Endothelial cell of umbilical vein (primary cell): ENCODE measurements at regions not wholly inside any gene's neighbourhood (a gene's known extent, or its start where the extent isn't known, plus 50 kb on each side); places are given as distances from the start of the nearest gene placed in this dataset.

ENCODE experiments used
- BruUV-seq: library from RNA; stranded (reverse); fragments of 400-500 nt; replicated peaks from 2 replicates; lab custom pipeline; 2021; lab: Mats Ljungman, UMichigan
- CTCF ChIA-PET: fragments of 300-600, 350-600 bp; sonication (Branson Sonifier 250); formaldehyde crosslinking; loops from one replicate; lab custom pipeline; 2021; ENCODE audit warnings: antibody characterized with exemption, inconsistent platforms; lab: Charles Lee
- POLR2A ChIA-PET: fragments of 300-600, 350-600 bp; sonication (Branson Sonifier 250); formaldehyde crosslinking; loops from one replicate; lab custom pipeline; 2021; ENCODE audit warnings: antibody characterized with exemption, inconsistent platforms; lab: Charles Lee
- DNase-seq: peaks from one replicate; pipeline ENCODE4 v3.0.0-alpha.2; 2011; ENCODE audit warnings: low read depth, low spot score
- FAIRE-seq: peaks from 2 replicates; lab custom pipeline; 2011; peaks lifted over from hg19 to GRCh38; lab: Jason Lieb, UNC
- H2AFZ ChIP-seq: 2 replicates; pipeline ENCODE4 v1.6.0; 2012; ENCODE audit warnings: low read depth, low read length, control low read depth, inconsistent platforms
- H3K27ac ChIP-seq: 2 replicates; pipeline ENCODE4 v1.5.1; 2011; ENCODE audit warnings: low read depth, mild to moderate bottlenecking, control low read depth, low read length, moderate library complexity; ENCODE audit not compliant: insufficient read depth
- H3K27me3 ChIP-seq, 2 experiments: 2 replicates each; pipeline versions ENCODE4 v1.6.0 to v1.6.1; 2011; ENCODE audit warnings: low read length in 2 of 2, mixed read lengths in 1 of 2; ENCODE audit not compliant: control insufficient read depth in 2 of 2, insufficient read depth in 2 of 2
- H3K36me3 ChIP-seq, 2 experiments: 2 replicates in 1 of 2; 3 replicates in 1 of 2; pipeline ENCODE4 v1.5.1; 2011; ENCODE audit warnings: low read length in 2 of 2, mild to moderate bottlenecking in 1 of 2, moderate library complexity in 1 of 2; ENCODE audit not compliant: control insufficient read depth in 2 of 2, insufficient read depth in 2 of 2; ENCODE audit errors: extremely low read depth in 1 of 2
- H3K4me1 ChIP-seq: 3 replicates; pipeline ENCODE4 v1.5.1; 2011; ENCODE audit warnings: mild to moderate bottlenecking, low read length; ENCODE audit not compliant: control insufficient read depth, insufficient read depth; ENCODE audit errors: extremely low read depth
- H3K4me2 ChIP-seq: 2 replicates; pipeline ENCODE4 v1.6.1; 2011; ENCODE audit warnings: low read length, control low read depth, mixed read lengths; ENCODE audit not compliant: insufficient read depth
- H3K4me3 ChIP-seq, 3 experiments: fragments of 200-600 bp in 1 of 3; sonication (generic), shearing (Covaris generic) in 1 of 3; replicated peaks in 1 of 3; 2 replicates each; pipeline ENCODE4 v1.5.1; 2011 to 2016; ENCODE audit warnings: control low read depth in 3 of 3, low read length in 3 of 3, mild to moderate bottlenecking in 2 of 3, inconsistent platforms in 1 of 3, low read depth in 1 of 3, moderate library complexity in 1 of 3; ENCODE audit not compliant: insufficient read depth in 1 of 3
- H3K79me2 ChIP-seq: 2 replicates; pipeline ENCODE4 v1.6.0; 2012; ENCODE audit warnings: low read length, inconsistent platforms; ENCODE audit not compliant: control insufficient read depth, insufficient read depth
- H3K9ac ChIP-seq: replicated peaks from 2 replicates; pipeline ENCODE3; 2011; ENCODE audit warnings: low read length, control low read depth; ENCODE audit not compliant: insufficient read depth; ENCODE audit errors: extremely low read depth
- H3K9me1 ChIP-seq: replicated peaks from 3 replicates; pipeline ENCODE4 v1.6.0; 2011; ENCODE audit warnings: mild to moderate bottlenecking, low read length; ENCODE audit not compliant: control insufficient read depth, insufficient read depth; ENCODE audit errors: extremely low read depth
- H3K9me3 ChIP-seq: replicated peaks from 2 replicates; pipeline ENCODE4 v1.5.1; 2012; ENCODE audit warnings: low read length, inconsistent platforms; ENCODE audit not compliant: control insufficient read depth, insufficient read depth
- H4K20me1 ChIP-seq: replicated peaks from 2 replicates; pipeline ENCODE3; 2011; ENCODE audit warnings: mild to moderate bottlenecking, low read length; ENCODE audit not compliant: control insufficient read depth, insufficient read depth; ENCODE audit errors: extremely low read depth
- EZH2 ChIP-seq: IDR thresholded peaks from 2 replicates; pipeline ENCODE4 v1.6.1; 2012; ENCODE audit warnings: borderline replicate concordance, low read depth, mild to moderate bottlenecking, moderate library complexity, low read length, inconsistent platforms; ENCODE audit not compliant: severe bottlenecking
- FOS ChIP-seq: IDR thresholded peaks from 2 replicates; pipeline ENCODE4 v1.6.1; 2011; ENCODE audit warnings: mild to moderate bottlenecking, low read length, moderate library complexity, borderline replicate concordance; ENCODE audit not compliant: insufficient read depth
- GATA2 ChIP-seq: IDR thresholded peaks from 2 replicates; pipeline ENCODE4 v1.7.0; 2011; ENCODE audit warnings: low read depth, mild to moderate bottlenecking, moderate library complexity, mixed read lengths, low read length; ENCODE audit not compliant: insufficient read length, insufficient read depth
- JUN ChIP-seq: IDR thresholded peaks from 2 replicates; pipeline ENCODE4 v1.6.1; 2011; ENCODE audit warnings: borderline replicate concordance, low read depth; ENCODE audit not compliant: insufficient read length, insufficient read depth
- MYC ChIP-seq: IDR thresholded peaks from one replicate; pipeline ENCODE4 v1.6.1; 2011; ENCODE audit warnings: mild to moderate bottlenecking, low read depth, low read length
- POLR2A ChIP-seq: IDR thresholded peaks from 2 replicates; pipeline ENCODE4 v1.6.1; 2012; ENCODE audit warnings: low read depth, mild to moderate bottlenecking, control low read depth, low read length
- POLR2AphosphoS5 ChIP-seq: IDR thresholded peaks from 2 replicates; pipeline ENCODE4 v1.6.1; 2012; ENCODE audit warnings: low read depth, mild to moderate bottlenecking, control low read depth, low read length, moderate library complexity; ENCODE audit not compliant: insufficient read depth
- dilution Hi-C: fragments of 300-500 bp; cut with MboI; formaldehyde crosslinking; loops from one replicate; pipeline ENCODE4 v1.15.0; 2019; ENCODE audit warnings: low sequenced_read_pairs; ENCODE audit not compliant: extremely low pct_ligation_motif_present
- intact Hi-C: fragments of 100-400 bp; cut with micrococcal nuclease; formaldehyde crosslinking; loops from one replicate; pipeline ENCODE4 v1.10.0; 2022
- TF ChIP-seq, protein P1 (sequence below): IDR thresholded peaks from 2 replicates; pipeline ENCODE4 v1.6.1; 2011; ENCODE audit not compliant: insufficient read depth, insufficient read length
- TF ChIP-seq, protein P2 (sequence below), 2 donors: IDR thresholded peaks; 1 replicate in 1 of 2; 2 replicates in 1 of 2; pipeline ENCODE4 v1.5.1; 2011; ENCODE audit warnings: low read length in 2 of 2, mild to moderate bottlenecking in 2 of 2, moderate library complexity in 2 of 2, control low read depth in 1 of 2, inconsistent platforms in 1 of 2, low read depth in 1 of 2; ENCODE audit not compliant: insufficient read depth in 1 of 2; ENCODE audit errors: extremely low read depth in 1 of 2

DNA sequence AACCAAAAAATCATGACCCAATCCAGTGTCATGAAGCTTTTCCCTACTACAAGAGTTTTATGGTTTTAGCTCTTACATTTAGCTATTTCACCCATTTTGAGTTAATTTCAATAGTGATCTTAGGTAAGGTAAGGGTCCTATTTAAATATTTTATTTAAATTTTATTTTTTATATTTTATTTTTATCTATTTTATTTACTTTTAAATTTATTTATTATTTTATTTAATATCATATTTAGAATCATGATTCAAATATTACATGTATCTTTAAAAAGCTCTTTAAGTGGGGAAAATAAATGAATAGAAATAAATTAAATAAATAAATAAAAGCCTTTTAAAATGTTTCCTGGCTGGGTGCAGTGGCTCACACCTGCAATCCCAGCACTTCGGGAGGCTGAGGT is 276.0 kb downstream of the SKIDA1 start:
- H3K9ac ChIP-seq, result no peak overlapping the region
- FAIRE-seq (no peak), DNase-seq (no peak)
- H3K4me1 ChIP-seq, result no peaks in the 10 kb centered on the region
- ChIA-PET CTCF (no interaction called here), POLR2A (no interaction called here)
- H3K4me2 ChIP-seq, result no peak overlapping the region
- H3K9me1 ChIP-seq, result no peaks in the 10 kb centered on the region
- H3K27me3 ChIP-seq, result no peaks in the 10 kb centered on the region
- H3K36me3 ChIP-seq, result no peaks in the 10 kb centered on the region
- no peak overlapping the region for H3K4me3 ChIP-seq
- dilution Hi-C loops (no loop called here), intact Hi-C loops (no loop called here)
- no peak overlapping the region for H3K27ac ChIP-seq
- no peaks in the 10 kb centered on the region for H3K9me3 ChIP-seq
- no peaks in the 10 kb centered on the region for H4K20me1 ChIP-seq
- H2AFZ ChIP-seq, result no peak overlapping the region
- H3K79me2 ChIP-seq, result no peaks in the 10 kb centered on the region
- TF ChIP-seq EZH2, result no peak
- no peak for TF ChIP-seq POLR2A
- TF ChIP-seq FOS, result no peak
- no peak for TF ChIP-seq POLR2AphosphoS5
- TF ChIP-seq, protein P1, sequence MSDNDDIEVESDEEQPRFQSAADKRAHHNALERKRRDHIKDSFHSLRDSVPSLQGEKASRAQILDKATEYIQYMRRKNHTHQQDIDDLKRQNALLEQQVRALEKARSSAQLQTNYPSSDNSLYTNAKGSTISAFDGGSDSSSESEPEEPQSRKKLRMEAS, result no peak
- TF ChIP-seq, protein P2, sequence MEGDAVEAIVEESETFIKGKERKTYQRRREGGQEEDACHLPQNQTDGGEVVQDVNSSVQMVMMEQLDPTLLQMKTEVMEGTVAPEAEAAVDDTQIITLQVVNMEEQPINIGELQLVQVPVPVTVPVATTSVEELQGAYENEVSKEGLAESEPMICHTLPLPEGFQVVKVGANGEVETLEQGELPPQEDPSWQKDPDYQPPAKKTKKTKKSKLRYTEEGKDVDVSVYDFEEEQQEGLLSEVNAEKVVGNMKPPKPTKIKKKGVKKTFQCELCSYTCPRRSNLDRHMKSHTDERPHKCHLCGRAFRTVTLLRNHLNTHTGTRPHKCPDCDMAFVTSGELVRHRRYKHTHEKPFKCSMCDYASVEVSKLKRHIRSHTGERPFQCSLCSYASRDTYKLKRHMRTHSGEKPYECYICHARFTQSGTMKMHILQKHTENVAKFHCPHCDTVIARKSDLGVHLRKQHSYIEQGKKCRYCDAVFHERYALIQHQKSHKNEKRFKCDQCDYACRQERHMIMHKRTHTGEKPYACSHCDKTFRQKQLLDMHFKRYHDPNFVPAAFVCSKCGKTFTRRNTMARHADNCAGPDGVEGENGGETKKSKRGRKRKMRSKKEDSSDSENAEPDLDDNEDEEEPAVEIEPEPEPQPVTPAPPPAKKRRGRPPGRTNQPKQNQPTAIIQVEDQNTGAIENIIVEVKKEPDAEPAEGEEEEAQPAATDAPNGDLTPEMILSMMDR (IDR thresholded peaks at IDR 0.05; ENCODE audit: extremely low read depth in 1 of 2, insufficient read depth in 1 of 2, low read depth in 1 of 2, low read length in 2 of 2), result no peak
- no peak for TF ChIP-seq GATA2
- TF ChIP-seq MYC, result no peak
- no peak for TF ChIP-seq JUN
- no TSS peak for BruUV-seq
